ENCODE measurements at regions not wholly inside any gene's neighbourhood (a gene's known extent, or its start where the extent isn't known, plus 50 kb on each side); places are given as distances from the start of the nearest gene placed in this dataset.

- TF ChIP-seq CTCF (IDR thresholded peaks at IDR 0.05) (no peak), EP300 (IDR thresholded peaks at IDR 0.05) (no peak)
Observed at GRCh38 chr13:109989686-109990085, 203.3 kb upstream of the IRS2 start.
